ENCODE measurements at regions not wholly inside any gene's neighbourhood (a gene's known extent, or its start where the extent isn't known, plus 50 kb on each side); places are given as distances from the start of the nearest gene placed in this dataset.
A peak's percentile ranks its signal among the peaks of the same experiment; 100 is the strongest.
"Not testable (repeated sequence)": the region's sequence is repeated elsewhere in the genome, so short reads cannot be mapped to it uniquely, and the experiment has no call there.

DNA sequence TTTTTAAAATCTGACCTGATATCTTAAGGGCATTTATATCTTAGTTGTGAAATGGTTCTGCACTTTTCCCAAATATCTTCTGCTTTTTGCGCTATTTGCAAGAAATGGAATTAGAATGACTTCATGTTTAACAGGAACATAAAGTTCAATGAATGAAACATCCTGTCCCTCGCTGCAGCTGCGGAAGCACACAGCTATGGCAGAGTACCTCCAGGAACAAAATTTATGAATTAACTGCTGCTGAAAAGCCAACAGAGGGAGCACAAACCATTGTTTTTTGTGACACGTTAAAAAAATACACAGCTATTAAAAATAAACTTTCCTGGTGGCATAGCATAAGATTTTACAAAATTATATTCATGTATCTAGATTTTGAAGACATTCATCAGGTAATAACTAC is 404.4 kb upstream of the MDFIC2 start:
- H3K9me3 ChIP-seq = peaks cover 6% of the 10 kb centered on the region; the same call in 1 of the 2 replicates
- TF ChIP-seq, protein P1, sequence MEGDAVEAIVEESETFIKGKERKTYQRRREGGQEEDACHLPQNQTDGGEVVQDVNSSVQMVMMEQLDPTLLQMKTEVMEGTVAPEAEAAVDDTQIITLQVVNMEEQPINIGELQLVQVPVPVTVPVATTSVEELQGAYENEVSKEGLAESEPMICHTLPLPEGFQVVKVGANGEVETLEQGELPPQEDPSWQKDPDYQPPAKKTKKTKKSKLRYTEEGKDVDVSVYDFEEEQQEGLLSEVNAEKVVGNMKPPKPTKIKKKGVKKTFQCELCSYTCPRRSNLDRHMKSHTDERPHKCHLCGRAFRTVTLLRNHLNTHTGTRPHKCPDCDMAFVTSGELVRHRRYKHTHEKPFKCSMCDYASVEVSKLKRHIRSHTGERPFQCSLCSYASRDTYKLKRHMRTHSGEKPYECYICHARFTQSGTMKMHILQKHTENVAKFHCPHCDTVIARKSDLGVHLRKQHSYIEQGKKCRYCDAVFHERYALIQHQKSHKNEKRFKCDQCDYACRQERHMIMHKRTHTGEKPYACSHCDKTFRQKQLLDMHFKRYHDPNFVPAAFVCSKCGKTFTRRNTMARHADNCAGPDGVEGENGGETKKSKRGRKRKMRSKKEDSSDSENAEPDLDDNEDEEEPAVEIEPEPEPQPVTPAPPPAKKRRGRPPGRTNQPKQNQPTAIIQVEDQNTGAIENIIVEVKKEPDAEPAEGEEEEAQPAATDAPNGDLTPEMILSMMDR (IDR thresholded peaks at IDR 0.05; ENCODE audit: low read depth, low read length) = peak; percentile 25
- no peak for DNase-seq

DNA sequence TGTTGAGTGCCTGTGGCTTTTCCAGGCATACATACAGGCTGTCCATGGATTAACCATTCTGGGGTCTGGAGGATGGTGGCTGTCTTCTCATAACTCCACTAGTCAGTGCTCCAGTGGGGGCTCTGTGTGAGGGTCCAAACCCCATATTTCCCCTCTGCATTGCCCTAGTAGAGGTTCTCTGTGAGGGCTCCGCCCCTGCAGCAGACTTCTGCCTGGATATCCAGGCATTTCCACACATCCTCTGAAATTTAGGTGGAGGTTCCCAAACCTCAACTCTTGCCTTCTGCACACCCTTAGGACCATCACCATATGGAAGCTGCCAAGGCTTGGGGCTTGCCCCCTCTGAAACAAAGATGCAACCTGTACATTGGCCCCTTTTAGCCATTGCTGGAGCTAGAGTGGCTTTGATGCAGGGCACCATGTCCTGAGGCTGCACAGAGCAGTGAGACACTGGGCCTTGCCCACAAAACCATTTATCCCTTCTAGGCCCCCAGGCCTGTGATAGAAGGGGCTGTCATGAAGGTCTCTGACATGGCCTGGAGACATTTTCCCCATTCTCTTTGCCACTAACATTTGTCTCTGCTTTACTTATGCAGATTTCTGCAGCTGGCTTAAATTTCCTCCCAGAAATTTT is 400.1 kb upstream of the MDFIC2 start:
- H3K36me3 ChIP-seq = no peaks in the 10 kb centered on the region
- H3K9me3 ChIP-seq = peaks cover 6% of the 10 kb centered on the region; the same call in 1 of the 2 replicates
- DNase-seq = no peak
- H3K4me1 ChIP-seq = no peaks in the 10 kb centered on the region
- TF ChIP-seq, protein P1 (IDR thresholded peaks at IDR 0.05; ENCODE audit: low read depth, low read length) = no peak
- no peaks in the 10 kb centered on the region for H3K27me3 ChIP-seq
- no peak overlapping the region for H3K4me3 ChIP-seq (ENCODE audit: low read depth, low read length)

More for the DNA sequence above, 404.4 kb upstream of the MDFIC2 start:
- Histone ChIP-seq H3K27me3 (no peaks in the 10 kb centered on the region), H3K4me3 (ENCODE audit: low read depth, low read length) (no peak overlapping the region), H3K36me3 (no peaks in the 10 kb centered on the region), H3K4me1 (no peaks in the 10 kb centered on the region)

DNA sequence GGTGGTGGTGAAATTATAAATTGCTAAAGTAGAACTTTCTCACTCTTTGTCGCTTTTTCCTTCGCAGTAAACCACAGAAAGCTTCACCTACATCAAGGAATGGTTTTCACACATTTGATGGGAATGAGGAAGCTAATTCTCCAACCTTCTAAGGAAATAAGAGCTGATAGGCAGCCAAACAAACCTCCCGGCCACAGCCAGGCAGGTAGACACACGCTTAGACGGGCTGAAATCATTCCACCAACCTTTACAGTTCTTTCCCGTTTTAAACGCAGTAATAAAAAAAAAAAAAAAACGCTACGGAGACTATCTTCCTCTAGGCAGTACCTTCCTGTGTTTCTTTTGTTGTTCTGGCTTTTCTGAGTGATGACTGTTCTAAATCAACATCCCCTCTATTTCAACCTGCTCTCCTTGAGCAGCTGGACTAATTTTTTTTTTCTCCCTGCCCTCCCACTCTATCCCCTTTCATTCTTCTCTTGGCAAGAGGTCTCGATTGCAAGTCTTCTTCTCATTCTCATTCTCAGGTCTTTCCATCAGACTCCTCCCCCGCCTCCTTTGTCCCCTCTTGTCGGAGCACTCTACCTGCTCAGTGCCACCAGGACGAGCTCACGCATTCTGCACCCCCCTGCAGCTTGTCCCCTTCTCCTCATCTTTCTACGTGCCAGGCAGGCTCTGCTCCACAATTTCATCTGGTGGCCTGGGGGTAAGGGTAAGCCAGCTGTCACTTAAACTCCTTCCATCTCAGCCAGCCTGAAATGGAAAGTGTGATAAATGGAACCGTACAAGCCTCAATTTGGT is 391.1 kb upstream of the MDFIC2 start:
- TF ChIP-seq, protein P1 (IDR thresholded peaks at IDR 0.05; ENCODE audit: low read depth, low read length) = no peak
- no peak overlapping the region for H3K4me3 ChIP-seq (ENCODE audit: low read depth, low read length)

DNA sequence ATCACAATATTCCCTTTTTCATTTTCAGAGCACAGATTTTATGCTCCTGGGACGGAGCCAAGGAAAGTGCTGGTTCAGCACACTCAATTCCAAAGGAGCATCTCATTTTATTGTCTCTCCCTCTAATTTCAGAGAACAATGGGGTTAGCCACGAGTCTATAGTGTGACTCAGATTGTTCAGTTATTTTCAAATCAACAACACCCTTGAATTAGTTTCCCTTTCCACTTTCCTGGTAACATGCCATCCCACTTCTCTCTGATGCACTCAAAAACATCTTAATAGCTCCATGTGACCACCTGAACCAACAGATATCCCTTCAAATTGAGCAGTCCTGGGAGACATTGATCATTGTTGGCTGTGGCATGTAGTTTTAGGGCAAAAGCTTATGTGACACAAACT is 389.7 kb upstream of the MDFIC2 start:
- Histone ChIP-seq H3K36me3 (no peaks in the 10 kb centered on the region), H3K4me3 (ENCODE audit: low read depth, low read length) (no peak overlapping the region), H3K27me3 (no peaks in the 10 kb centered on the region), H3K9me3 (no peaks in the 10 kb centered on the region; the same call in 1 of the 2 replicates), H3K4me1 (no peaks in the 10 kb centered on the region)
- DNase-seq = no peak
- TF ChIP-seq, protein P1 (IDR thresholded peaks at IDR 0.05; ENCODE audit: low read depth, low read length) = no peak

More for the DNA sequence above, 391.1 kb upstream of the MDFIC2 start:
- no peak for DNase-seq
- no peaks in the 10 kb centered on the region; the same call in 1 of the 2 replicates for H3K9me3 ChIP-seq
- no peaks in the 10 kb centered on the region for H3K36me3 ChIP-seq
- no peaks in the 10 kb centered on the region for H3K4me1 ChIP-seq
- H3K27me3 ChIP-seq = no peaks in the 10 kb centered on the region

DNA sequence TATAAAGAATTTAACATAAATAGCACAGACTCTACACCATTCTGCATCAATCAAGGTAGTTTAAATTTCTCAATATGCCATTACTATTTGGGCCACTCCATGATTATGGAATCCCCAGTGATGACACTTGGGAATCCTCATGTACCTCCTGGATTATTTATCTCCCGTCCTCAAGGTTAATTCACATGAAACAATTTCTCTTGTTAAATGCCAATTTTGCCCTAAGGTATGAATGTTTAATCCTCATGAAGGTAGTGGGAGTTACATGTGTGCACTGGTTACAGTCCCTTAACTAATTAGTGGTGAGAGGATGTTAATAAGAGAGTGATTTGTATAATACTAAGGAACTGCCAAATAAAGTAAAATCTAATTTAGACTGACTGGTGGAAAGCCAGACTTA is 372.3 kb upstream of the MDFIC2 start:
- no peak overlapping the region for H3K4me3 ChIP-seq (ENCODE audit: low read depth, low read length)
- no peaks in the 10 kb centered on the region for H3K4me1 ChIP-seq
- TF ChIP-seq, protein P1 (IDR thresholded peaks at IDR 0.05; ENCODE audit: low read depth, low read length) = no peak
- H3K36me3 ChIP-seq = no peaks in the 10 kb centered on the region
- no peaks in the 10 kb centered on the region for H3K27me3 ChIP-seq
- no peak for DNase-seq
- no peaks in the 10 kb centered on the region for H3K9me3 ChIP-seq

DNA sequence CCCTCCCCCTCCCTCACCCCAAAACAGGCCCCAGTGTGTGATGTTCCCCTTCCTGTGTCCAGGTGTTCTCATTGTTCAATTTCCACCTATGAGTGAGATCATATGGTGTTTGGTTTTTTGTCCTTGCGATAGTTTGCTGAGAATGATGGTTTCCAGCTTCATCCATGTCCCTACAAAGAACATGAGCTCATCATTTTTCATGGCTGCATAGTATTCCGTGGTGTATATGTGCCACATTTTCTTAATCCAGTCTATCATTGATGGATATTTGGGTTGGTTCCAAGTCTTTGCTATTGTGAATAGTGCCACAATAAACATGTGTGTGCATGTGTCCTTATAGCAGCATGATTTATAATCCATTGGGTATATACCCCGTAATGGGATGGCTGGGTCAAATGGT is 363.4 kb upstream of the MDFIC2 start:
- not testable (repeated sequence) for H3K9me3 ChIP-seq; H3K36me3 ChIP-seq; H3K4me1 ChIP-seq; H3K4me3 ChIP-seq (ENCODE audit: low read depth, low read length); DNase-seq; H3K27me3 ChIP-seq

Data from BE2C (cell line).